OCI-LY7 (cell line): ENCODE measurements at regions not wholly inside any gene's neighbourhood (a gene's known extent, or its start where the extent isn't known, plus 50 kb on each side); places are given as distances from the start of the nearest gene placed in this dataset.

Experiments
- CTCF ChIP-seq: fragments of 200-600 bp; sonication (generic); conservative IDR thresholded peaks from 2 replicates; pipeline ENCODE4 v1.5.1; 2014; ENCODE audit warnings: mild to moderate bottlenecking, antibody characterized with exemption, low read length, moderate library complexity, mixed read lengths
- EZH2phosphoT487 ChIP-seq: fragments of 200-600 bp; sonication (generic); IDR thresholded peaks from 2 replicates; pipeline ENCODE4 v1.6.1; 2018; ENCODE audit warnings: low read depth, borderline replicate concordance, mild to moderate bottlenecking, mixed run types, antibody characterized with exemption, low read length, moderate library complexity, mixed read lengths

DNA sequence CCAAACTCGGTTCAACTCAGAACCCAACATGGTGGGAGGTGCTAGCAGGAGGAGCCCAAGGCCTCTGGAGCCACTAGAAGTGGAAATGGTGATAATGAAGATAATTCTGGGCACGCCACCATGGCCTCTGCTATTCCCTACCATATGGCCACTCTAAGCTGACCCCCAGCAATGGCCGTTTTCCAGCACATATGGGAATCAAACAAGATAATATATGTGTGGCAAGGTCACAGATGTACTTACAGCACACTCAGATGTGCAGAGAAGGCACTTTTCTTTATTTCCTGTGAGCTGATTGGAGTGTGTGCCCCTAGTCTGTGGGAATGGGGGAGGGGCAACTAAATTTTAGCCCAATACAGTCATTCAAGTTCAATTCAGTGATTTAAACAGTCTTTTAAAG is 153.4 kb upstream of the LRFN2 start:
- TF ChIP-seq CTCF (no peak), EZH2phosphoT487 (no peak)
